ELF-1 (cell line): ENCODE measurements at regions not wholly inside any gene's neighbourhood (a gene's known extent, or its start where the extent isn't known, plus 50 kb on each side); places are given as distances from the start of the nearest gene placed in this dataset.
A peak's percentile ranks its signal among the peaks of the same experiment; 100 is the strongest.
"Not testable (repeated sequence)": the region's sequence is repeated elsewhere in the genome, so short reads cannot be mapped to it uniquely, and the experiment has no call there.

ENCODE experiments used
- DNase-seq: peaks from one replicate; pipeline ENCODE4 v3.0.0-alpha.2; 2016; ENCODE audit warnings: low read depth, low spot score

DNA sequence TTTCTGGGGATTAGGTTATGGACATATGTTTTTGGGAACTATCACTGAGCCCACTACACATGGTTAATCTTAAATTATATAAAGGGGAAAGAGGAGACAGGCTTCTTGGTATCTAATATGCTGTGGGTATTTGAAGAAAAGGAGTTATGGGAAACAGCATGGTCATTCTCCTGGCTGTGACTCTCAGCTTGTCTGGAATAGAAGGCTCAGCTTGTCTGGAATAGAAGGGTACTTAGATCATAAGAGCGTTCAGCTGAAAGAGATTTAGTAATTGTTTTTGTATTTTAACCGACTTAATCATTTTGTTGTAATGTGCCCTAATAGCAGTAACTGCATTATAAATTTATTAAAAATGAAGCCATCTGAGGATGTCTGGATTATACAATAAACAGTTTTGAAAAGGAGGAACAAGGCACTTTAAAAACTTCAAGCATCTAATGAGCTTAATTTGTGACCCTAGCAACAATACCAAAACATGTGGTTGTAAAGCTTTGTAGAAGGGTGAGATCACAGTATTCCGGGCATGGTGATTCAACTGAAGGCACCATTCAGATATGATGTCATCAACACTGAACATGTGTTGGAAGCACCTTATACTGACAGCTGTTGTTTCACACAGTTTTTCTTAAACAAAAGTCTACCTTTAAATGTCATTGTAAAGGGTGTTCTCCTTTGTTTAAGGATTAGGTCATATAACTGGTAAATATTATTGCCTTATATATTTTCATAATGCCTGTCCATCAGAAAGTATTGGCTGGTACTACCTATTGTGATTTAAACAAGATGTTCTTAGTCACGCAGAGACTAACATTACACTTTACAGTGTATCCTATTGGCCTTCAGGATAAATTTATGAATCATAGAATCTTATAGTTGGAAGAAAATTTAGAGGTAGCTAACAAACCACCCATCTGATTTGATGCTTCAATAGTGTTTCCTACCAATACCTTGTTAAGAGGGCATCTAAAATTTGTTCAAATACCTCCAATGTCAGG is 2174.1 kb upstream of the WWC1 start:
- DNase-seq: no peak

DNA sequence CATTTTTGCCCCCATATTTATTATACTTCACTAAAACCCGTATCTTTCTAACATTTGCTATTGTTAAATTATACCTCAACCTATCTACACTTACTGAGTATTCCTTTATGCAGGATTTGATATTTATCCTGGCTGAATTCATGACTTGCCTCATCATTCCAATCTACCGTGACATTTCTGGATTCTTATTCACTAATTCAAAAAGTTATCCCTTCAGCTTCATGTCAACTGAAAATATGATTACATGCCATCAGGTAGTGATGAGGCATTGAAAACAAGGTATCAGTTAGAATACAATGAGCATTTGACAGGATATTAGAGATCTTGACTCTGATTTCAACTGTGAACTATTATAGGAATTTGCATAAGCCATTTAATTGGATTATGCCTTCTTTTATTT is 2171.9 kb upstream of the WWC1 start:
- DNase-seq: no peak

DNA sequence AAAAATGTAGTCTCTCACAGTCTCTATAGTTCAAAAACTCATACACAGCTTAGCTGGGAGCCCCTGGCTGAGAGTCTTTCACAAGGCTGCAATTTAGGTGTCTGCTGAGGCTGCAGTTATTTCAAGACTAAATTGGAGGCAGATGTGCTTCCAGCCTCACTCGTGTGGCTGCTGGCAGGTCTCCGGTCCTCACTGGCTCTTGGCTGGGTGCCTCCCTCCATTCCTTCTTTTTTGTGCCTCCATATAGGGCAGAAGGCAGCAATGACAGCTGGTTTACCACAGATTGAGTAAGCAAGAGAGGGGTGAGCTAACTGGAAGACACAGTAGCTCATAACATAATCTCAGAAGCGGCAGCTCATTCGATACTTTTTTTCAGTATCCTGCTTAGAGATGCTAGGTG is 2167.7 kb upstream of the WWC1 start:
- no peak for DNase-seq

DNA sequence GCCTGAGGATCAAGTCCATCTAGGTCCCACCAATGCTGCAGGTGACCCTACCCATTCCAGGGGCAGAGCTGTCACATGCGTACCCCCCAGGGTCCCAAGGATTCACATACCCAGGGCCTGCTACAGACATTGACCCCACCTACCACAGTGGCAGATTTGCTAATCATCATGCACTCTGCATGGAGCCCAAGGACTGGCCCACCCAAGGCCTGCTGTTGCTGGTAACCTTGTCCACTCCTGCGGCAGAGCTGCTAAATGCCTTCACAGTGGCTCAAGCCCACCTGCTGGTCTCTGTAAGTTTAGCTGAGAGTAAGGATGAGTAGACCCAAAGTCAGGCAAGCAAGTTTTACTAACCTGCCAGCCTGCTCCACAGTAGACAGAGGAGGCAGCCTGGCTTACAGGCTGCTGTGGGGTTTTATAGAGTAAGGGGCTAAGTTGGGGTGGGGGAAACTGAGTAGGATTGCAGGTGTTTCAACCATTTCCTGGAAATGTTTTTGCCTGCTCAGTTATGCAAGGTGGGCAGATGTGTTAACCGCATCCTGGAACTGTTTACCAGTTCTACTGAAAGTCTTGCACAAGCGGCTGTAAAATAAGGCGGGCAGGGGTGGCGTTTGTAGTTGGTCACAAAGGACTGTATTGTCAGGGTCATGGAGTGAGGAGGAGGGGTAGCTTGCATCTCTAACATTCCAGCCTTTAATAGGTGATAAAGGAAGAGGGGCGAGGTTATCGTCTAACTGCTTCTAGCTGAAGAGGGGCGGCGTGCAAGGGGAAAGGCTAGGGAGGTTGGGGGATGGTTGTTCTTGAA is 2163.5 kb upstream of the WWC1 start:
- DNase-seq: peak; percentile 8

DNA sequence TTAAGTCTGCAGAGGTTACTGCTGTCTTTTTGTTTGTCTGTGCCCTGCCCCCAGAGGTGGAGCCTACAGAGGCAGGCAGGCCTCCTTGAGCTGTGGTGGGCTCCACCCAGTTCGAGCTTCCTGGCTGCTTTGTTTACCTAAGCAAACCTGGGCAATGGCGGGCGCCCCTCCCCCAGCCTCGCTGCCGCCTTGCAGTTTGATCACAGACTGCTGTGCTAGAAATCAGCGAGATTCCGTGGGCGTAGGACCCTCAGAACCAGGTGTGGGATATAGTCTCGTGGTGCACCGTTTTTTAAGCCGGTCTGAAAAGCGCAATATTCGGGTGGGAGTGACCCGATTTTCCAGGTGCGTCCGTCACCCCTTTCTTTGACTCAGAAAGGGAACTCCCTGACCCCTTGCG is 2146.3 kb upstream of the WWC1 start:
- not testable (repeated sequence) for DNase-seq

DNA sequence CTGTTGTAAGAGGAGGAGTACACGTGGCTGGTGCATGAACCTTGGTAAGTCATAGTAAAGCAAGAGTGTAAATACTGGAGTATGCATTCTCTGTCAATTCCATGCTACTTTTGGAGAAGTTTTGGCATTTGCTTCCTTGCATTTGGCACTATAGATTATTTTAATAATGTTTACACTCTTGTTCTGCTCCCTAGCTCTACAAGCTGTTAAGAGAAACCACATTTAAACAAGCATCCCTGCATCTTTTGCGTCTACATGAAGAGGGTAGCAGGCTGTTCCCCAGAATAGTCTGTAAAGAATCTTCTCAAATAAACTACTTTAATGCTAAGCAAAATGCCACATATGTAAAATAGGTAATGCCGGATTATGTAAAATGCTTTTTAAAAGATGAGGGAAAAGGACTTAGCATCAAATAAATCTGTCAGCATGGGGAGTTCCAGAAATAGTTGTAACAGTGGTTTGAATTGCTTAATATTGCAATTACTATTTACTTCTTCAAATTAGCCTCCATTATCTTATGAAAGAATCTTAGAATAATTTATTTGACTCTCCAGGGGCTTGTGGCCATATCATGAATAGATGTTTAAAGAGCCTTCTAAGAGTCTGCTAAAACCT is 2127.3 kb upstream of the WWC1 start:
- no peak for DNase-seq

DNA sequence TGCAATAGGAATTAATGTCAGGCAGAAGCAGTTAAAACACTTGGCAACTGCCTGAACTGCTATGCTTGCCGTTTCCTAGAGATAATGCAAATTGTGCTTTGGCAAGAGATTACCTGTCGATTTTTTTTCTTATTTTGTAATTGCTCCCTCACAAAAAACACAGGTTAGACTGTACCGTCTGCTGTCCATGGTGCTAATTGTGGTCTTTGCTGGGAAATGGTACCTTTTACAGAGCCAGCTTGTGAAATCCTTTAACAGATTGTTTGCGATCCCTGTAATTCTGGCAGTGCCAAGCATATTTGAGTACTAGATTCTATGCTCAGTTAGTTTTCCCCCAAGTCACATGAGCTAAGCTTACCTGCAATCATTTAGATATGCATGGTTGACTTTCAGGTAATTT is 2125.8 kb upstream of the WWC1 start:
- peak; percentile 11 for DNase-seq

DNA sequence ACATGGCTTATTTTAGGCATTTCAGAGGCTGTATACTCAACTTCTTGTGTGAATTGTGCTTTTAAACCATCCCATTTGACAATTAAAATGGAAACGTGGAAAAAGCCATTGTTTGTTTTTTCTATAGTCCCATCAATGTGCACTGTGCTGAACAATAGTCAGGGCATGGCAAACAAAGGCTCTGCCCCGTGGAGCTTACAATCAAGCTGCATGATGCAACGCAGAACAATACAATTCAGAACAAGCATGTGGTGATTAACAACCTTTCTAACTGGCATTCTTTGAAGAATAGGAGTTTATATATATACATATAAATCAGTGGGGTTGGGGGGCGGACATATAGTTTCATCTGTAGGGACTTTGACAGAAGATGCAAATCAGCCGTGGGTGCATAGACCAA is 2125.4 kb upstream of the WWC1 start:
- no peak for DNase-seq

DNA sequence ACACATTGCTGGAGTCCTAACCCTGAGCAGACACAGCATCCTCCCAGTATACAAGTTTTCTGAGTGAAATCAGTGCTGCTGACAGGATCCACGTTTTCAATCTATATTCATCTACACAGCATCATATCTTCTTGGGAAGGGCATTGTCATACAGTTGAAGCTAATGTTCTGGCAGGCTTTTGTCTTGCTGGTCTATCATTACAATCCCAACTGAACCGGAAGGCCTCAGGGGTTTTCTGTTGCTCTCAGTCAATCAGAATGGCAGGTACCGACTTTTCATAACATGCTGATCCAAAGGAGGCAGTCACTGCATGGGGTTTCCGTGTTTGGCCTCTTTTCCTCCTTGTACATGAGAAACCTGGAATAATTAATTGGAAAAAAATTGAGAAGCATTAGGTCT is 2118.8 kb upstream of the WWC1 start:
- DNase-seq: peak; percentile 3

DNA sequence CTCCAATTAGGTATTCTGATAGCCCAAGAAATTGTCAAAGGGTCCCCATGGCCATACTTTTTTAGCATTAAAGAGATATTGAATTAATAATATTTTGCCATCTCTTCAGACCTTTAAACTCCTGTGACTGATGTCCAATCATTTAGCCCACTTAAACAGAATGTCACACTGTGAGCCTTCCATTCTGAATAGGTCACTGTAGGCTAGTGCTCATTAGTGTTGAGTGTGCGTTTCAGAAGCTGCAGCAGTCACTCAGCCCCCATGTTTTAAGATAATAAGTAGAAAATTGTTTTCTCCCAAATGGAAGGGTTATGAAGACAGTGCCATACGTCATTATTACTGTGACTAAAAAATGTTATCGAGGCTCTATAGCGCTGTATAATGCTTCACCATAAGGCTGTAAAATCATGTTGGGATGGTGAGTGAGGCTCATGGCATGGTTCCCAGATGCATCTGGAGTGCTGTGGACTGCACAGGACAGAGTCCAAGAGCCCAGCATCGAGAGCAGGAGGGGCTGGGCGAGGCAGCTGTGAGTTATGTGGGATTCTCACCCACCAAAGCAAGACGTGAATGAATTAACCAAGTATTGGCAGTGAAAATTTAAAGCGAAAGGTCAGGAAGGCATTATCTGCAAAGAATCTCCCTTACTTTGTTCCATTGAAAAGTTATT is 2112.9 kb upstream of the WWC1 start:
- no peak for DNase-seq

DNA sequence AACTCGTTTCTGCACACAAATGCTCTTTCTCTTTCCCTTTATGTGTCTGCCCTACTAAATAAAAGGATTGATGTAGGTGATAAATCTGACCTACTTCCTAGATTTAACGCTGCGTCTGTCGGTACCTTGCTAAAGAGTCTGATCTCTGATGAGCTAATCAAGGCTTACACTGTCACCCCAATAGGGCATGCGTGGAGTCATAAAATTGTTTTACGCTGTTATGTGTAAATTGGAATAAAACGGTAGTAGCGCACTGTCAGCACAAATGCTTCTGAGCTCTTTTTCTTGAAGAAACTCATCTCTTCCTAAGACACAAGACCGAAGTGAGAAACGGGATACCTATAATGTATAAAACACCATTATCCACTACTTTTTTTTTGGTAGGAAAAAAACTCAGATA is 2106.3 kb upstream of the WWC1 start:
- no peak for DNase-seq

DNA sequence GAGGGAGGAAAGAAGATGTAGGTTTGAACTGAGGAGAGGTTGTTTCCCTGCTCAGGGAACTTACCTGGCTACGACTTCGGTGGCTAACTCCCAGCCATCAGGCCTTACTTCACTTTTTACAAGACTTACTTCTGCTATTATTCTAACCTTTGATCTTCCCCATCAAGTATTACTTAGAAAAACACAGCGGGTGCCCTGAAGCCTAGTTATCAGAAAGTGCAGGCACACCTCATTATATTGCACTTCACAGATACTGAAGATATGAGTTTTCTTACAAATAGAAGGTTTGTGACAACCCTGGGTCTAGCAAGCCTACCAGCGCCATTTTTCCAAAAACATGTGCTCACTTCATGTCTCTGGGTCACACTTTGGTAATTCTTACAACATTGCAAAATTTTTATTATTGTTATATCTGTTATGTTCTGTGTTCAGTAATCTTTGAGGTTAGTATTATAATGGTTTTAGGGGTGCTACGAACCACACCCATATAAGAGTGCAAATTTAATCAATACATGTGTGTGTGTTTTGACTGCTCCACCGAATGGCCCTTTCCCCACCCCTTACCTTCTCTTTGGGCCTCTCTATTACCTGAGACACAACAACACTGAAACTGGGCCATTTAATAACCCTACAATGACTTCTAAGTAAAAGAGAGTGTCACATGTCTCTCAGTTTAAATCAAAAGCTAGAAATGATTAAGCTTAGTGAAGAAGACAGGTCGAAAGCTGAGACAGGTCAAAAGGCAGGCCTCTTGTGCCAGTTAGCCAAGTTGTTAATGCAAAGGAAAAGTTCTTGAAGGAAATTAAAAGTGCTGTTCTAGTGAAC is 2102.7 kb upstream of the WWC1 start:
- DNase-seq: no peak

DNA sequence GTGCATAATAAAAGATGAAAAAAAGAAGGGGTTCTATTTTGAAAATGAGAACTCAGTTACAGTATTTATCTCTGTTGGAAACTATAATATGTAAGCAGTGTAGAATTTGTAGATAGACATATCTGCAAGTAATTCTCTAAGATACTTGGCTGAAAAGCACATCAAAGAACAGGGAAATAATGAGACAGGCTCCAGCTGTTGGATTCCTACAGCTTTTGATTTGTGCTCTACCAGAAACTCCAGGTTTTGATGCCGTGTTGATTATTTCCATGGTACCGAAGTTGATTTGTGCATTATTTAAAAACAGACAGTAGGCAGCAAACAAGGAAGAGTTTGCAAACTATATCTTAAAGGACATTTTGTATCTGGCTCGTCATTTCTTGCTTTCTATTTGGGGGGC is 2098.7 kb upstream of the WWC1 start:
- DNase-seq: no peak

DNA sequence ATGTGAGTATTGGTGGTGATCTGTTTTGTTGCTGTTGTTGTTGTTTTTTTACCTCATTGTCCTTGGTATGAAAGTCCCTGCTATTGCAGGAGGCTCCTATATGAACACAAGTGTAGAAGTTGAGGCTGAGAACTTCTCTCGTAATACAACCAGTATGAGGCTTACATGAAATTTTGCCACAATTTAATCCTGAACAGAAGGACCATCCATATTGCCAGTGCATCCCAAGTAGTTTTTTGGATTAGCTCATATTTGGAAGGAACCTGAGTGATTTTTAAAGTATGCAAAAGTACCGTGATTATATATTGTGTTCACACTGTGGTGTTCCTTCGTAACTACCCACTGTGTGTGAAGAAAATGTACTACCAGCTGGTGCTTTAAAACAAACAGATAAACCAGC is 2095.5 kb upstream of the WWC1 start:
- DNase-seq: no peak

DNA sequence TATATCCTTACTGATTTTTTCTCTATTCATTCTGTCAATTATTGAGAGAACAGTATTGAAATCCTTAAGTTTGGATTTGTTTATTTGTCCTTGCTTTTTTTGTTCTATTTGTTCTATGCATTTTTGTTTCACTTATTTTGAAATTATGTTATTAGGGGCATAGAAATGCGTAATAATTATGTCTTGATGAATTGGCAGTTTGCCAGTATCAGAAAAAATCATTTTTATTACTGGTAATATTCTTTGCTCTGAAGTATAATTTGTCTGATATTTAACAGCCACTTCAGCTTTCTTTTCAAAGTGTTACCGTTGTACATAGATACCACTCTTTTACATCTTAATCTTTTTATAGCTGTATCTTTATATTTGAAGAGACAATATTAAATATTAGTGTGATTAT is 2090.9 kb upstream of the WWC1 start:
- no peak for DNase-seq

DNA sequence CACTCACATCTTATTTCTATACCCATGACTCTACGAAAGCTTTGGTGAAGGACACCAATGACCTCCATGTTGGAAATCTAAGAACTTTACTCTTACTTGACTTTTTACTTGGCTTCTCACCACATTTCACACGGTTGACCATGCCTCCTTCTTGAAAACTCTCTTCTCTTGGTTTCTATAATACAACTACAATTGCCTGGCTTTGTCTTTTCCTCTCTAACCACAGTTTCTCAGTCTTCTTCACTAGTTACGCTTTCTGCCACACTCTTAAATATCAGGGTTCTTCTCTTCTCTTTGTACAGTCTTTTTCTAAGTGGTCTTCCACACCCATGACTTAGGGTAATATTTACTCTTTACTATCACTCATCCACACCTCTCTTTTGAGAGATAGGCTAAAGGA is 2079.8 kb upstream of the WWC1 start:
- no peak for DNase-seq

DNA sequence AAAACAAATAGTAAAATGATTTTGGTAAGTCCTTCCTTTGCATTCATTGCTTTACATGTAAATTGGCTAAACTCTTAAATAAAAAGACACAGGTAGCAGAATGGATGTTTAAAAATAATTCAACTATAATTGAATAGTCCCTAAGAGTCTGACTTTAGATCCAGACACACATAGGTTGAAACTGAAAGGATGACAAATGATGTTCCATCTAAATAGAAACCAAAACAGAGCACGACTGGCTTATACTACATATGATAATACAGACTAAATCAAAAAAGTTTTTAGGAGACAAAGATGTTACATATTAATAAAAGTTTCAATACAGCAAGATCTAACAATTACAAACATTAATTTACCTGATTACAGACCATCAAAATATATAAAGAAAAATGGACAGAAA is 2055.1 kb upstream of the WWC1 start:
- DNase-seq: no peak

DNA sequence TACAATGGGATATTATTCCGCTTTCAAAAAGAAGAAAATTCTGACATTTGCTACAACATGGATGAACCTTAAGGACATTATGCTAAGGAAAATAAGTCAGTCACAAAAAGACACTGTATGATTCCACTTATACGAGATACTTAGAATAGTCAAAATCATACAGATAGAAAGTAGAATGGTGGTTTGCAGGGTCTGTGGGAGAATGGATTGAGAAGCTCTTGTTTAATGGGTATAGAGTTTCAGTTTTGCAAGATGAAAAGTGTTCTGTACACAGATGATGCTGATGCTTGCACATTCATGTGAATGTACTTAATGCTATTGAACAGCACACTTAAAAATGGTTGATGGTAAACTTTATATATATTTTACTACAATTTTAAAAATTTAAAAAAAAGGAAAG is 2050.7 kb upstream of the WWC1 start:
- DNase-seq: no peak

DNA sequence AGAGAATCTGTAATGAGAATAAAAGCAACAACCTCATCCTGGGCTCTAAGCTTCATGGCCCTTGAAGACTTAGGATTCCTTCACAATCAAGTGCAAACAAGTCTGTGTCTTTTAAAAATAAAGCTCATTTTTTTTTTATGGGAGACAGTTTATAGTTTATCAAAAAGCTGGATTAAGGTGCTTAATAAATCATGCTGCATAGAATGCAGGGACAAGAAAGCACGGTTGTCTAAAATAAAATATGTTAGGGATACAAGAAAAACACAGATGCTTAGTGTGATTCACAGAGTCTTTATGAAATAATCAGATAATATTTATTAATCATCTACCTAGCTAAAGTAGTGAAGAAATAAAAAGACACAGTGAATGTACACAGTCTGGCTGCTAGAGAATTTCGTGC is 2045.9 kb upstream of the WWC1 start:
- DNase-seq: no peak

DNA sequence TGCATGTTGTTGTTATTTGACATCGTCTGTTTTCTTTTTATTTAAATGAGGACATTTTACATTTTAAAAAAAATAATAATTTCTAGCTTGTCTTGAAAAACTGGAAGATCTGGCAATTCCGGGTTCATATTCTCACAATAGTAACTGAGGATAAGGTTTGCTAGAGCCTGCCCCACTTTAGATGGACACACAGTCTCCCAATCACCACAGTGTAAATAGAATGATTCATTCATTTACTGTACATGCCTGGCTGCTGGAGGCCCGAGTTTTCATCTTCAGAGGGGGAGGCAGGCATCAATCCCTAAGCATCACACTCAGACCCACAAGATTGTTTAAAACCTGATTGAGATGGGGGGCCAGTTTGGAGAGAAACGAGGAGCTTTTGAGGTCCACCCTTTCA is 2039.7 kb upstream of the WWC1 start:
- DNase-seq: no peak

DNA sequence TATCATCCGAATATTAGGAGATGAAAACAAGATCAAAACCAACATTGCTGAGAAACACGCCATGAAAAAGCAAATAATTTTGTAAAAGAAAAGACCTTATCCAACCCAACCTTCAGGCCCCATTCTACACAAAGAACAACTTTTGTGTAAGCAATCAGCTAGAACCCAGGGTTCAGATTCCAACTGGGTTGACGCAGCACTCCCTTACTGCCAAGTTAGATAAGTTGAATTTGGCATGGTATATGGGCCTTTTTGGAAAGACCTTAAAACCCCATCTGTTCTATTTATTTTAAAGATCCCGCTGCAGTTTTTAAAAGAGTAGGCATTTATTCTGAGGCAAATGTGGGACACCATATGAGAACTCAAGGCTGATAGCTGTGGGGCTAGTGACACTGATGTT is 2033.8 kb upstream of the WWC1 start:
- DNase-seq: no peak
